ENCODE measurements at regions not wholly inside any gene's neighbourhood (a gene's known extent, or its start where the extent isn't known, plus 50 kb on each side); places are given as distances from the start of the nearest gene placed in this dataset.

DNA sequence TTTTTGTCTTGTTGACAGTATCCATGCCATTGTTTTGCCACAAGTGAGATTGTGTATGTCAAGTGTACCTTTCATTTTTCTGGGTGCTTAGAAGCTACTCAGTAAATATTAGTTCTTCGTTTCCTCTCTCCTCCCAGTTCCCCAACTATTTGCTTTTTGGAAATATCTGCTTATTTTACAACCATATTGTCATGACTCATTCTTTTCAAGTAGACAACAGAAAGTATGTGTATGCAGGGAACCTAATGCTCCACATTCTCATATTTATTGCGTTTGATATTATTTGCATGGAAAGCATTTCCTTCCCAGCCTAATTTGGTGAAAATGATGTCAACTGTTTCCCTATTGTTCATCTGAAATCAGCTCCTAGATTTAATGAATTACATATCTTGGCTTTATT is 483.7 kb upstream of the RIOK2 start:
- Histone ChIP-seq H3K27me3 (ENCODE audit: insufficient read depth, low read depth, severe bottlenecking) (no peaks in the 10 kb centered on the region), H3K36me3 (no peaks in the 10 kb centered on the region), H3K27ac (no peak overlapping the region), H3K4me3 (ENCODE audit: low read depth, low read length) (no peak overlapping the region), H3K9me3 (ENCODE audit: severe bottlenecking) (no peaks in the 10 kb centered on the region)
- no peak for DNase-seq
- TF ChIP-seq, protein P1, sequence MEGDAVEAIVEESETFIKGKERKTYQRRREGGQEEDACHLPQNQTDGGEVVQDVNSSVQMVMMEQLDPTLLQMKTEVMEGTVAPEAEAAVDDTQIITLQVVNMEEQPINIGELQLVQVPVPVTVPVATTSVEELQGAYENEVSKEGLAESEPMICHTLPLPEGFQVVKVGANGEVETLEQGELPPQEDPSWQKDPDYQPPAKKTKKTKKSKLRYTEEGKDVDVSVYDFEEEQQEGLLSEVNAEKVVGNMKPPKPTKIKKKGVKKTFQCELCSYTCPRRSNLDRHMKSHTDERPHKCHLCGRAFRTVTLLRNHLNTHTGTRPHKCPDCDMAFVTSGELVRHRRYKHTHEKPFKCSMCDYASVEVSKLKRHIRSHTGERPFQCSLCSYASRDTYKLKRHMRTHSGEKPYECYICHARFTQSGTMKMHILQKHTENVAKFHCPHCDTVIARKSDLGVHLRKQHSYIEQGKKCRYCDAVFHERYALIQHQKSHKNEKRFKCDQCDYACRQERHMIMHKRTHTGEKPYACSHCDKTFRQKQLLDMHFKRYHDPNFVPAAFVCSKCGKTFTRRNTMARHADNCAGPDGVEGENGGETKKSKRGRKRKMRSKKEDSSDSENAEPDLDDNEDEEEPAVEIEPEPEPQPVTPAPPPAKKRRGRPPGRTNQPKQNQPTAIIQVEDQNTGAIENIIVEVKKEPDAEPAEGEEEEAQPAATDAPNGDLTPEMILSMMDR (IDR thresholded peaks at IDR 0.05; ENCODE audit: low read depth, low read length) = no peak

DNA sequence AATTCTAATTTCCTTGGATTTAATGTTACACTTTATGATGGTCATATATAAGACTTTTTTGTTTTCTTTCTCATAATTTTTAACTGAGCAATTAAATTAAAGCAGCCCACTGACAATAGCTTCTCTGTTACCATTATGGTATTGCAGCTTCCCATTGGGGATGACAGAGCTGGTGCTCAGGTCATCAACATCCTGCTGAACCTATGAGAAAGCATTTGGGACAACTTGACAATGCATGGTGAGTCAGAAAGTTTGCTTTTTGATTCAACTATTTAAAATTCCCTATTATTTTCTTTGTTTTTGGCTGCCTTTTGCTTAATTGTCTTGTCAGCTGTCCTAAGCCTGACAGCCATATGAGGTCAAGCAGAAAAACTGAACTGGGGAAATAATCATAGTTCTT is 487.4 kb upstream of the RIOK2 start:
- TF ChIP-seq, protein P1 (IDR thresholded peaks at IDR 0.05; ENCODE audit: low read depth, low read length) = no peak
- DNase-seq = no peak
- Histone ChIP-seq H3K36me3 (no peaks in the 10 kb centered on the region), H3K4me3 (ENCODE audit: low read depth, low read length) (no peak overlapping the region), H3K27me3 (ENCODE audit: insufficient read depth, low read depth, severe bottlenecking) (no peaks in the 10 kb centered on the region), H3K9me3 (ENCODE audit: severe bottlenecking) (no peaks in the 10 kb centered on the region), H3K27ac (no peak overlapping the region)

DNA sequence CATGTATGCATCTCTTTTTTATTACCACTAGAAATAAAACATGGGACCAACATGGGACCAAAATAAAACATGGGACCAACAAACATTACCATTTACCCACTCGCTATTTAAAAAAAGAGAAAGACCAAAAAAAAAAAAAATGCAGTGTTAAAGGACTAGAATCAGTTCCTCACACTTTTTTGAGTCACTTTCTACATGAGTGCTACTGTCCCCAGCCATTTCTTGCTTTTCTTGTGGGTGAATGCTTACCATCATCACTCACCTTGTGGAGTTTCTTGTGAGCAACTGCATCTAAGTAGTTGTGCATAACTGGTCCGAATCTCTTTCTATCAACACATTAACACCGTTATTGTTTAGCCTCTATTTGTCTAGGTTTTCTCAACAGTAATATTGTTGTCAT is 493.6 kb upstream of the RIOK2 start:
- TF ChIP-seq, protein P1 (IDR thresholded peaks at IDR 0.05; ENCODE audit: low read depth, low read length) = no peak

DNA sequence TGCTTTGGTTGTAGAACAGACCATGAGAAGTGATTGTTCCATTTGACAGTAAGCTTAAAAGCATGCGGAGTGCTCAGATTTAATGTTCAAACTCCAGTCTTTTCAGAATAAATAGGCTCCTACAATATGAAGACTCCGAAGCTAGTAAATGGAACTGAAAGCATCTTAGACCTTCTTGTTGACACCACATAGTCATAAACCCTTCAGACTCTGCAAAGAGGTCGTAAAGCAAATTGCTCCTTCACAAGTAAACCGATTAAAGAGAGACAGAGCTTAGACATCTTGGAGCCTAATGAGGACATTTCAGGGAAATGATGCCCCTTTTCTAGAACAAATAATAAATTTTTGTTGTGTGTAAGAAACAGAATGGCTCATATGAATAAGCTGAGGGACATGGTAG is 511.0 kb upstream of the RIOK2 start:
- DNase-seq = no peak

More for the DNA sequence above, 493.6 kb upstream of the RIOK2 start:
- no peaks in the 10 kb centered on the region for H3K9me3 ChIP-seq (ENCODE audit: severe bottlenecking)
- H3K4me3 ChIP-seq (ENCODE audit: low read depth, low read length) = no peak overlapping the region
- H3K27ac ChIP-seq = no peak overlapping the region
- H3K36me3 ChIP-seq = no peaks in the 10 kb centered on the region
- no peak for DNase-seq
- no peaks in the 10 kb centered on the region for H3K27me3 ChIP-seq (ENCODE audit: insufficient read depth, low read depth, severe bottlenecking)

DNA sequence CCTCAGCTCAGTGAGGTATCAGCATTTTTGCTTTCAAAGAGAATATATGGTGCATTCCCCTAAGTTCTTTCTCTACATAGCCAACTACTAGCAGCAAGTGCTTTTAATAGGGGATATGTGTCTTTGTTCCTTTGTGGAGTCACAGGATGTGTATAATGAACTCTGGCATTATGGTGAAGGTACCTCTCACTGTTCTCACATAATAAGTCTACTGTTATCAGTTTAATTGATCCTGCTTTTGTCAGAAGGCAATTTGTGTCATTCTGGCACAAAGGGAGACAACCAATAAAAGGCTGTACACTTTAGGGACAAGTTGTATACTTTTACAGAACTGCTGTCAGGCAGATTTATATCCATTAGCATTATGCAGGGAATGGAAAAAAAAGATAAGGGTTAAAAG is 531.4 kb upstream of the RIOK2 start:
- Histone ChIP-seq H3K27ac (no peak overlapping the region), H3K27me3 (ENCODE audit: insufficient read depth, low read depth, severe bottlenecking) (no peaks in the 10 kb centered on the region), H3K9me3 (ENCODE audit: severe bottlenecking) (no peaks in the 10 kb centered on the region), H3K4me3 (ENCODE audit: low read depth, low read length) (no peak overlapping the region), H3K36me3 (no peaks in the 10 kb centered on the region)
- TF ChIP-seq, protein P1 (IDR thresholded peaks at IDR 0.05; ENCODE audit: low read depth, low read length) = no peak
- no peak for DNase-seq

More for the DNA sequence above, 511.0 kb upstream of the RIOK2 start:
- Histone ChIP-seq H3K27ac (no peak overlapping the region), H3K4me3 (ENCODE audit: low read depth, low read length) (no peak overlapping the region), H3K27me3 (ENCODE audit: insufficient read depth, low read depth, severe bottlenecking) (no peaks in the 10 kb centered on the region), H3K9me3 (ENCODE audit: severe bottlenecking) (no peaks in the 10 kb centered on the region), H3K36me3 (no peaks in the 10 kb centered on the region)
- TF ChIP-seq, protein P1 (IDR thresholded peaks at IDR 0.05; ENCODE audit: low read depth, low read length) = no peak

DNA sequence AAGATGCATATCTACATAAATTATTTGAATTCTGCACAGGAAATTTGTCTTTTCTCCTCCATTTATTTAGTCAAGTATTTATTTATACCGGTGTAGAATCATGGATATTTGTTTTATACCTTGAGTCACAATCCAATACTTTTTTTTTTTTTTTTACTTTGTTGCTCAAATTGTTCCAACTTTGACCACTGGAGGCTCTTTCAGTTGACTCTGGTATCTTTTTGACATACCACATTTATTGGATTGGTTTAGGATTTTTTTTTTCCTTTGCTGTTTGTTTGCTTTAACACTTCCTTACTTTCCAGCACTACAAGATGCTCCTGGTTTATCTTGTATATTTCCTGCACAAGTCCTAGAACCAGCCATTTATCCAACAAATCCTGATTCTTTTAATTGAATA is 543.1 kb upstream of the RIOK2 start:
- Histone ChIP-seq H3K27ac (no peak overlapping the region), H3K9me3 (ENCODE audit: severe bottlenecking) (no peaks in the 10 kb centered on the region), H3K27me3 (ENCODE audit: insufficient read depth, low read depth, severe bottlenecking) (peaks cover 2% of the 10 kb centered on the region), H3K36me3 (no peaks in the 10 kb centered on the region), H3K4me3 (ENCODE audit: low read depth, low read length) (no peak overlapping the region)
- TF ChIP-seq, protein P1 (IDR thresholded peaks at IDR 0.05; ENCODE audit: low read depth, low read length) = no peak
- no peak for DNase-seq
